ENCODE measurements at regions not wholly inside any gene's neighbourhood (a gene's known extent, or its start where the extent isn't known, plus 50 kb on each side); places are given as distances from the start of the nearest gene placed in this dataset.

GRCh38 chr1:229810140-229810539 is 184.1 kb downstream of the URB2 start:
- Histone ChIP-seq H3K56ac (replicated peaks; ENCODE audit: insufficient read length, low read depth, low read length) (no peak overlapping the region), H2AFZ (ENCODE audit: low read length) (no peak overlapping the region), H3K9me3 (ENCODE audit: insufficient read depth in 2 of 2, low read depth in 1 of 2, low read length in 1 of 2) (peaks cover 4 to 9% of the 10 kb centered on the region in 2 experiments; a peak in 2 of 4 replicates), H3K23ac (ENCODE audit: insufficient read length) (no peak overlapping the region), H4K5ac (ENCODE audit: insufficient read length, low read depth, low read length) (no peak overlapping the region), H3K4me2 (ENCODE audit: insufficient read depth in 1 of 2, low read depth in 2 of 2, low read length in 2 of 2) (no peak overlapping the region), H2BK5ac (ENCODE audit: low read depth, low read length) (no peak overlapping the region), H2AK5ac (ENCODE audit: low read depth, low read length) (no peak overlapping the region), H3K9ac (replicated peaks in 1 of 4; ENCODE audit: extremely low read depth in 1 of 4, low read depth in 3 of 4, low read length in 3 of 4) (no peak overlapping the region), H4K8ac (ENCODE audit: extremely low read depth, insufficient read depth, low read length) (no peak overlapping the region), H3K18ac (ENCODE audit: extremely low read depth, low read length) (no peak overlapping the region), H3K27me3 (replicated peaks in 1 of 4; ENCODE audit: control insufficient read depth in 3 of 4, extremely low read depth in 1 of 4, insufficient read depth in 3 of 4, low read length in 3 of 4) (no peaks in the 10 kb centered on the region), H3K14ac (ENCODE audit: insufficient read length) (no peak overlapping the region), H3K23me2 (ENCODE audit: low read depth, low read length) (no peaks in the 10 kb centered on the region), H3K79me2 (ENCODE audit: control insufficient read depth in 1 of 2, insufficient read depth in 2 of 2, low read length in 2 of 2) (no peaks in the 10 kb centered on the region), H4K20me1 (replicated peaks in 1 of 2; ENCODE audit: control insufficient read depth in 1 of 2, insufficient read depth in 2 of 2, low read length in 2 of 2) (no peaks in the 10 kb centered on the region), H3K4ac (replicated peaks; ENCODE audit: insufficient read length, low read depth, low read length) (no peak overlapping the region), H3K79me1 (ENCODE audit: low read depth, low read length) (no peaks in the 10 kb centered on the region), H4K91ac (replicated peaks; ENCODE audit: insufficient read length, low read length) (no peak overlapping the region), H3K4me1 (replicated peaks in 1 of 4; ENCODE audit: control insufficient read depth in 3 of 4, insufficient read depth in 4 of 4, low read length in 3 of 4) (no peaks in the 10 kb centered on the region), H2BK20ac (ENCODE audit: low read length) (no peak overlapping the region), H3K4me3 (ENCODE audit: extremely low read depth in 1 of 4, insufficient read depth in 2 of 4, low read depth in 3 of 4, low read length in 4 of 4) (no peak overlapping the region), H3K27ac (ENCODE audit: low read depth, low read length) (no peak overlapping the region), H2BK12ac (ENCODE audit: low read depth, low read length) (no peak overlapping the region), H2BK120ac (replicated peaks; ENCODE audit: low read depth, low read length) (no peak overlapping the region), H3K36me3 (ENCODE audit: control insufficient read depth in 2 of 4, insufficient read depth in 4 of 4, low read length in 3 of 4) (no peaks in the 10 kb centered on the region), H2BK15ac (ENCODE audit: low read length) (no peak overlapping the region)
- 86% methylated on average over 1 of the region's 1 CpG; no CpG with 5 or more reads in 1 of the 2 experiments for WGBS, 2 experiments (ENCODE audit: extremely low coverage in 1 of 2, insufficient coverage in 1 of 2, insufficient read length in 1 of 2, insufficient replicate concordance in 2 of 2, low coverage in 1 of 2, low lambda C conversion rate in 2 of 2, missing lambda C conversion rate in 1 of 2)
- TF ChIP-seq RFX5 (IDR thresholded peaks at IDR 0.05; ENCODE audit: borderline replicate concordance, low read depth, low read length) (no peak), SRF (IDR thresholded peaks at IDR 0.05; ENCODE audit: low read depth, low read length) (no peak)
- FAIRE-seq: no peak
- CTCF ChIA-PET (ENCODE audit: partially characterized antibody): no interaction called here
- no peak for DNase-seq (ENCODE audit: low read depth in 1 of 2, low spot score in 2 of 2)
- POLR2A ChIA-PET (ENCODE audit: partially characterized antibody): no interaction called here
